A673 (cell line): ENCODE measurements at regions not wholly inside any gene's neighbourhood (a gene's known extent, or its start where the extent isn't known, plus 50 kb on each side); places are given as distances from the start of the nearest gene placed in this dataset.

Source experiments
- CTCF ChIP-seq: fragments of 300-800, 200-600 bp; sonication (generic); conservative IDR thresholded peaks from 2 replicates; pipeline ENCODE4 v1.5.1; 2017; ENCODE audit warnings: low read depth, mild to moderate bottlenecking, antibody characterized with exemption, low read length, moderate library complexity, mixed read lengths
- EZH2 ChIP-seq: fragments of 200-600 bp; sonication (generic); IDR thresholded peaks from 2 replicates; pipeline ENCODE4 v1.6.1; 2017; ENCODE audit warnings: borderline replicate concordance, low read depth, mild to moderate bottlenecking, mixed read lengths, antibody characterized with exemption, low read length; ENCODE audit not compliant: poor library complexity, severe bottlenecking

- TF ChIP-seq EZH2 = no peak
- TF ChIP-seq CTCF = no peak
Measured at GRCh38 chr1:232699814-232700213, 69.9 kb upstream of the SIPA1L2 start.
